ENCODE measurements at regions not wholly inside any gene's neighbourhood (a gene's known extent, or its start where the extent isn't known, plus 50 kb on each side); places are given as distances from the start of the nearest gene placed in this dataset.
"Not testable (repeated sequence)": the region's sequence is repeated elsewhere in the genome, so short reads cannot be mapped to it uniquely, and the experiment has no call there.

DNA sequence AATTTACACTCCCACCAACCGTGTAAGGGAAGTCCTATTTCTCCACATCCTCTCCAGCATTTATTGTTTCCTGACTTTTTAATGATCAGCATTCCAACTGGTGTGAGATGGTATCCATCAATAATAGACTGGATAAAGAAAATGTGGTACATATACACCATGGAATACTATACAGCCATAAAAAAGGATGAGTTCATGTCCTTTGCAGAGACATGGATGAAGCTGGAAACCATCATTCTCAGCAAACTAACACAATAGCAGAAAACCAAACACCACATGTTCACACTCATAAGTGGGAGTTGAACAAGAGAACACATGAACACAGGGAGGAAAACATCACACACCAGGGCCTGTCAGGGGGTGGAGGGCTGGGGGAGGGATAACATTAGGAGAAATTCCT is 1290.6 kb upstream of the EYS start:
- DNase-seq = not testable (repeated sequence)

DNA sequence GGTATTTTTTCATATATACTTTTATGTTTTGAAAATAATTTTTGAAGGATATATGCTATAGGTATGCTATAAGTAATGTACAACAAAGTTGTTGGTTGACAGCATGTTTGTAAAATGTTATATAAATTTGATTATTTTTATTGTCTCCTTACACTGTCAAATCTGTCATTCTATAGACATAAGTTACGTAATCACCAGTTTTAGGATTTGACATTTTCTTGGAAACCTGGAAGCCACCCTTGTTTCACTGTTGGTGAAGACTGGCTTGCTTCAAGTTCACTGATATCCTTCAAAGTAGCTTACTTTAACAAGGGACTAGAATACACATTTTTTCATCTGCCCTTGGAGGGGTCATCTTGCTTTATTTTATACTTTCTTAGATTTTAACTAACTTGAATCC is 1288.6 kb upstream of the EYS start:
- DNase-seq = no peak

DNA sequence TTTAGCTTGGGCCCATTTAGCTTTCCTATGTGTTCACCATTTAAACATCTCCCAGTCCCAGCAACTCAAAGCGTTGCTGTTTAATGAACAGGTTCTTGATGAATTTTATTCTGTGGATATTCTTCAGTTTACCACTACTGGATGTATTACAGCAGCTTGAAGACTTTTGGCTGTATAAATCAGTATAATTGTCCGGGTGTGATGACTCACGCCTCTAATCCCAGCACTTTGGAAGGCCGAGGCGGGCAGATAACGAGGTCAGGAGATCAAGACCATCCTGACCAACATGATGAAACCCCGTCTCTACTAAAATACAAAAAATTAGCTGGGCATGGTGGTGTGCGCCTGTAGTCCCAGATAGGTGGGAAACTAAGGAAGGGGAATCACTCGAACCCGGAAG is 1286.7 kb upstream of the EYS start:
- not testable (repeated sequence) for DNase-seq

DNA sequence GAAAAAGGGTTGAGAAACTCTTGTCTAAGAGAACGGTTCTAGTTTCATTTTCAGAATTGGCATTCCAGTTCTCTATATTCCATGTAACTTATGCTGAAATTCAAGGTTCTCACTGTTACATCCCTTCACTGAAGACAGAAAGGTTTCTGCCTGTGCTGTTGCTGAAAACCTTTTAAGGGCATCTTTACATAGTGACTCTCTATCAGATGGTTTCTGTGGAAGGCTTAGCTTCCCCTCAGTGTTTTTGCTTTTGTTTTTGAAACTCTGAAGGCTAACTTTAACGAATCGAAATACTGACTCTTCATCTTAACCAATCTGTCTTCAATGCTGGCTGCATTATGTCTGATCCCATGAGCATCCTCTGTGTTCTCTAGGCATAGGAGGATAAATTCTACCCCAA is 1286.2 kb upstream of the EYS start:
- DNase-seq = no peak

DNA sequence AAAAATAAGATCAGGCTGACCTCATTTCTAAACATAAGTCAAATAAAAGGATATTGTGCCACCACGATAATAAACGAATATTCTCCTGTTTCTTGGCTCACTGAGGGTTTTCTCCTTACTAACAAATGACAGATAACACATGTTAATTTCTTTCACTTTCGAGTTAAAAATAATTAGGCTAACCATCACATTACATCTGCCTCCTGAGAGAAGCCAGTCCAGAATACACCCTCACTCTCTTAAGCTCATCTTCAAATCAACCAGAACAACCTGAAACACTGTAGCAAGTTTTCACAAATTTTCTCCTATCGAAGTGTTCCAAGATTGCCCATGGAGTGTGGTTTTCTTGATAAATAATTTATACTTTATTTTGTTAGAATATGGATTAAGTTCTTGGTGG is 1285.6 kb upstream of the EYS start:
- DNase-seq = no peak

DNA sequence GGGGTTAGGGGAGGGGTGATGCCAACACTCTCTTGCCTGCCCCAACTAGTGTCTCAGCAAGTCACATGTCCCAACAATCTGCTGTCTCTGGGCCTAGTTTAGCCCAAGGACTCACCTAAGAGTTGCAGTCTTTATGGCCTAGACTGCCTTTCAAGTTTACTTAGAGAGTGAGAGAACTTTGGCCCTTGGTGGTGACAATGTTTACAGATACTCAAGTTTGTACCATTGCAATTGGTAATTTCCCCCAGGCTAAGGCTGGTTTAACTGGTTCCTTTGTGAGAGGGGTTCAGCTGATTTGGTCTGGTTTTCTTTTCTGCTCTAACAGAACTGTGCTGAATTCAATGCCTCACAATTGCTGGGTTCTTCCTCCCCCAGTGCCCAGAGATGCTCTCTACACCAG is 1279.9 kb upstream of the EYS start:
- no peak for DNase-seq

DNA sequence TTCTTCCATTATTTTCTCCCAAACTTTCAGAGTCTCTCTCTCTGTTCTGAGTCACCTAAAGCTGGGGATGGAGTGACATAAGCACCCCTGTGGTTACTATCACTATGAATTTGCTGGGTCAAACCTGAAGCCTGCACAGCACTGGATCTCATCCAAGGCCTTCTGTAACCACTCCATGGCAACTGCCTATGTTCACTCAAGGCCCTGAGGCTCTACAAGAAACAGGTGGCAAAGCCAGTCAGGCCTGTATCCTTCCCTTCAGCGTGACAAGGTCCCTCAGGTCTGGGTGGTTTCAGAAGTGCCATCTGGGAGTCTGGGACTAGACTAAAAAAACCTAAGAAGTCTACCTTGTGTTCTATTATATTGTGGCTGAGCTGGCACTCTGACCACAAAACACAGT is 1278.8 kb upstream of the EYS start:
- no peak for DNase-seq

DNA sequence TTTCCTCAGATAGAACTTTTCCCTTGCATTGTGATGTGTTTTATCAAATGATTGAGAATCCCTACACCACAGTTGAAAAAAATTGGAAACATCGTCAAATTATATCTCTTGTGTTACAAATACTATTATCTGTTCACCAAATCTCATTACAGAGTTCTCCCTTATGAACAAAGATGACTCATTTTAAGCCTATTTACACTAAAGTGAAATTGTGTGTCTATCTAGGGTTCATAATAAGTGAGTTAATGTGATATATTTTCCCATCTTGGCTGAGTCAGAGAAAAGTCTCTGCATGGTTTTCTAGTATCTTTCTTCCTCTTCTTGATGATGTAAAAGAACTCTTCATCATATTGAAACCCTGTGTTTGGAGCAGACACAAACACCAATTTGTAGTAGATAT is 1263.3 kb upstream of the EYS start:
- DNase-seq = no peak

DNA sequence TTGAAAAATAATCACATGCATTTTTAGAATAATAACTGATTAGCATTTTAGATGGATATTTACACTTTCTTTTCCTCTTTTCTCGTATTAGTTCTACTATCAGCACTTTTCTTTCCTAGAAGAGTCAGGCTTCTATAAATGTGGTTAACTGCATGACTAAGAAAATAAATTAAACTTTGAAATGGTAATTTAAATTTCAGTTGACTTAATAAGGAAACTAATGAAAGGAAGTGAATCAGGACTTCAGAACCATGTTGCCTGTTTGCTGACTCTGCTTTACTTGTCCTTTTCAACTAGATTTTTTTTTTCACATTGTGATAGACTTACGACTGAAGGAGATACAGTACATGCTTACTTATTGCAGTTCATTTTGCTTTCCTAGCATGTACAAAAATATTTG is 1258.2 kb upstream of the EYS start:
- no peak for DNase-seq

DNA sequence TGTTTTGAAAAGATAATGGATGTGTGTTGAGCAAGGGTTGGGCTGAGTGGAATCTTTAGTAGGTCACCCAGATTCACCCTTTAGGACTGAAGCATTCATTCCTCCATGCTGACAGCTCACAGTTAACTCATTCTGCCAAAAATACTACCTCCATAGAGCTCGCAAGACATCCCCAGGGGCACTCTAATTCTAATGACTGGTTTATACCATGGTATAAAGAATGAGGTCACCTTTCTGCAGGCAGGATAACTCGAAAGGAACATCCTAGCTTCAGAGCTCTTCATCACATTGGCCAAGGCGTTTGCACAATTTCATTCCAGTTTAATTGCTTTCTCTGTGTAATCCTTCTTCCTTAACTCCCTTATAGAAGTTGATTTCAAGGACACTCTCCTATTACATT is 1257.2 kb upstream of the EYS start:
- DNase-seq = no peak

DNA sequence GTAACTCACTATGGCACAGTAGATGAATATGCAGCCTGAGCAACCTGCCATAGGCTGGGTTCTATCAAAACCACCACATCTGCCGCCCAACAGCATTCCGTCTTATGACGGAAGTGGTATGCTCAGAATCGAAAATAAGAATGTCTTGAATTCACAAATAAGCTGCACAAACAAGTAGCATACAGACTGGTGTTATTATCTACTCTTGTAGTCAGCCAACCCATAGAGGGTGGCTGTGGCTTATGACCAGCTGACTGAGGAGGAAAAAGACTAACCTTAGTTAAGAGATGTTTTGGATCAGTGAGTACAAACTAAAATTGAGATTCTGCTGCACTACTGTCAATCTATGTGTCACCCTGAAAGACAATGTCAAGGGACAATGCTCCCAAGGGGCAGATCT is 1255.1 kb upstream of the EYS start:
- no peak for DNase-seq

DNA sequence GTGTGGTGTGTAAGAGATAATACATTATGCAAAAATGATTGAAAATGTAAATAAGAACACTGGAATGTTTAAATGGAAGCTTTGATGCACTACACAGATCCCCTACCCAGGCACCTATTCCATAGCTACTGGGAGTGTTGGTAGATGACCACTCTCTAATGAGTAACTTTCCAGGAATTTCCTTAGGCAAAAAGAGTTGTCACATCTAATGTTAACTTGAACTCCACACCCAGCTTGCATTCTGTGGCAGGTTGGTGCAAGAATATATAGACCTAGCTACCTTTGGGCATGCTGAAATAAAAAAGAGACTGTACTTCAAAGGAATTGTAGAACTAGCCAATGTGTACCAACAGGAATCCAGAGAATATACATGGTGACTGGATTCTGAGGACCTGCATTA is 1254.2 kb upstream of the EYS start:
- no peak for DNase-seq

DNA sequence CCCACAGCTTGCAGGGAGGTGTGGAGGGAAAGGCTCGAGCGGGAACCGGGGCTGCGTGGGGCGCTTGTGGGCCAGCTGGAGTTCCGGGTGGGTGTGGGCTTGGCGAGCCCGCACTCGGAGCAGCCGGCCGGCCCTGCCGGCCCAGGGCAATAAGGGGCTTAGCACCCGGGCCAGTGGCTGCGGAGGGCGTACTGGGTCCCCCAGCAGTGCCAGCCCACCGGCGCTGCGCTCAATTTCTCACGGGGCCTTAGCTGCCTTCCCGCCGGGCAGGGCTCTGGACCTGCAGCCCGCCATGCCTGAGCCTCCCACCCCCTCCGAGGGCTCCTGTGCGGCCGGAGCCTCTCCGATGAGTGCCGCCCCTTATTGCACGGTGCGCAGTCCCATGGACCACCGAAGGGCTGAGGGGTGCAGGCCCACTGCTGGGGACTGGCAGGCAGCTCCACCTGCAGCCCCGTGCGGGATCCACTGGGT is 1242.2 kb upstream of the EYS start:
- DNase-seq = no peak

DNA sequence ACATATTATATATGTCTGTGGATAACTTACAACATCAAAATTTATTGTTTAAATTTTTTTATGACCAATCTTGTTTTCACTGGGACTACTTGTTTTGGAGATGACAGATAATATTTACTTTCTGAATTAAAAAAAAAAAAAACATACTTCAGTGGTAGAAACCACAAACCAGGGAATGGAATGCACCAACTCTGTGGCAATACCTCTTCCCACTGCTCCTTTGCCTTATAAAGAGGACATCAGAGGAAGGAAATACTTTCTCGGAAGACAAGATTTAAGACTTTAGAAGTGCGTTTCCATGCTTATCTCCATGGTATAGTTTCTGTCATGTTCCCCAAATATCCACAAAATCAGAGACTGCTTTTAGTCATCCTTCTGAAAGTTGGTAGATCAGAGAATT is 1241.1 kb upstream of the EYS start:
- no peak for DNase-seq

DNA sequence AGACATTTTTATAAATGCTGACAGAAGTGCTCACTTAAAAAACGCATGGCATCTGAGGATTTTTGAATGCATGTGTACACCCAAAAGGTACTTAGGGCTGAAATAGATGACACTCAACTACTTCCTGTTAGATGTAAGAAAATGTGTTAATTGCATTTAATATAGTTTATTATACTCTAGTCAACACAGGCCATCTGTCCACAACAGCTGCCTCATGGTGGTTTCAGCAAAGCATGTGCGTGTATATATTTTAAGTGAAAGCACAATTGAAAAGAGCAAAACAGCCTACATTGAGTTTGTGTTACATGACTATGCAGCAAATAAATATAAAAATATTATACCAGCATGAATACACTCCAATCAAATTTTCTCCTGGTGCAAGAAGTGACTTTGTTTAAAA is 1233.0 kb upstream of the EYS start:
- DNase-seq = no peak

DNA sequence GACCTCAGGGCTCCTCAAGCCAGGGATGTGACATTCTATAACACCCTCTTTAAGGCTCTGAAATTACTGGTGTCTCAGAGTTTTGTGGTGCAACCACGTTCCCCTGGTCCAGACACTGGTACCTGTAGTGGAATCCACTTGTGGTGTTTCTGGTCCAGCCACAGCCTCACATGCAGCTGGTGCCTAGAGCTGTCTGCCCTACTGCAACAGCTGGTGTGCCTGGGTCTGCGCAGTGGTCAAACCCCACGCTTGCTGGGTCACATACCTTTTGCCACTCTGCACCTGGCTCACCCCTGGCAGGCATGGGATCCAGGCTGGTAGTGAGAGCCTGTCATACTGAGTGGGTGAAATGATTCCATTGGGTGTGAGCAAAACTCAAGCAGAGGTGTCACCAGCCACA is 1230.2 kb upstream of the EYS start:
- DNase-seq = no peak

DNA sequence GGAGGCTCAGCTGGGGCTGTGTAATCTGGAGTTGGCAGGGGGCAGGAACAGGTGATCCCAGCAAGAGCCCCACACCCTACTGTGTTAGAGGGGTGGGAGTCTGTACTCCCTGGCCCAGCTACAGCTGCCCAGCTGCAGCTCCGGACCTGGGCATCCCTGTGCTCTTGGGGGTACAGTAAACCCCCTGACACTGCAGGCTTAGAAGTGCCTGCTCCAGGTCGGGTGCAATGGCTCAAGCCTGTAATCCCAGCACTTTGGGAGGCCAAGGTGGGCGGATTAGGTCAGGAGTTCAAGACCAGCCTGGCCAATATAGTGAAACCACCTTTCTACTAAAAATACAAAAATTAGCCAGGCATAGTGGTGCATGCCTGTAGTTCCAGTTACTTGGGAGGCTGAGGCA is 1228.6 kb upstream of the EYS start:
- DNase-seq = no peak

DNA sequence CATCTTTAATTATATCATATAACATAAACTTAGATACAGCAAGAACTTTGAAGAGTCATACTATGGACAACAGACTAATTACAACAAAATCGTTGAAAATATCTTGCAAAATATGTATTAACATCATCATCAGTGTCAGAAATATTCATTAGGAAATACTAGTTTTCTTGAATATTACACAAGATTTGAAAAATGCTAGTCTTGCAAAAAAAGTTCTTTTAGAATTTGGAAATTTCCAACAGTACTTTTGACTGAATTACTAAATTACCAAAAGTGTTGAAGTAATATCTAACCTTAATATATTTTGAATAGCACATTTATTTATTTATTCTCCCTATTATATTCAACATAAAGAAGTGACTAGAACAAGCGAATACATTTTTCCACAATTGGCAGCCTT is 1224.8 kb upstream of the EYS start:
- DNase-seq = no peak

DNA sequence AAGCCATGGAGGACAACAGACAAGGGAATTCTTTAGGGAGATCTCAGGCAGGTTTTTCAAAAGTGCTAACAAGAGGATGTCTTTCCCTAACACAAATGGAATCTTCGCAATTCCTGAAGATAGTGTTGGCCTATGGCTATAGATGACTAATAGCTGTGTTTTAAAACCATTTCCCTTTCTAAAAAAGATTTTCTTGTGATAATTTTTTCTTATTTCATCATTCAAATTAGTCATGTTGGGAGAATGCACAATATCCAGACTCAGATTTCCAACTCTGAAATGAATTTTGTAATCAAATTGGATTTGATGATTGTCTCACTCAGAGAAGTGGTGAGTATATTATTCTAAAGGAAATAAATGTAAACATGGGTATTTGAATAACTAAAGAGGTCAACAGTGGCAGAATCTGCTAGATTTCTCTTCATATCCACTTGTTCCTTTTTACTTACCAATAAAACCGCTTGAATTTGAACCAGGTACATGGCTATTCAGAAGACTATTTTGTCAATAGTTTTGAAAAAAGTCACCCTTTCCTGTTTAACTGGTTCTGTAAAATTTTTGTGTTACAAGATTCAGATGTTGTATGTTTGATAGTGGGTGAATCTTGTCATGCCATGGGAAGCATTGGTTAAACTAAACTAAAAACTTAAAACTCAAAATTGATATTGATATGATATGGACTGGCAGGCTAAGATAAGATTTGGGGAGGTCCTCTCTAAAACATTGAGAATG is 1223.7 kb upstream of the EYS start:
- DNase-seq = no peak

DNA sequence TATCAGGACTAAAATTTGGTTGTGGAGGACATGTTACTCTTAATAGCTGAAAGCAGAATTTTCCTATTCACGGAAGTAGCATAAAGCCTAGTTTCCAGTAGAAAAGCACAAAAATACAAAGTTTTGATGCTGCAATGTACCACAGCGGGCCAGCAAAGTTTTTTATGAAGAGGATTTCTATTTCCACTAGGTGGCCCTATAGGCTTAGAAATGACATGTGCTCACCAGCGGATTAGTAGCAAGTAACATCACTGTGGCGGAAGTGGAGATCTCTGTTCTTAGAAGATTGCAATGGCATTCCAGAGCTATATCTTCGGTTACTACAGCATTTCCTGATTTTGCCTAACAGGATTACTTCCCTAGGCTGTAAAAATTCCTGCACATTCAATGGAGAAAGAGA is 1219.0 kb upstream of the EYS start:
- no peak for DNase-seq

DNA sequence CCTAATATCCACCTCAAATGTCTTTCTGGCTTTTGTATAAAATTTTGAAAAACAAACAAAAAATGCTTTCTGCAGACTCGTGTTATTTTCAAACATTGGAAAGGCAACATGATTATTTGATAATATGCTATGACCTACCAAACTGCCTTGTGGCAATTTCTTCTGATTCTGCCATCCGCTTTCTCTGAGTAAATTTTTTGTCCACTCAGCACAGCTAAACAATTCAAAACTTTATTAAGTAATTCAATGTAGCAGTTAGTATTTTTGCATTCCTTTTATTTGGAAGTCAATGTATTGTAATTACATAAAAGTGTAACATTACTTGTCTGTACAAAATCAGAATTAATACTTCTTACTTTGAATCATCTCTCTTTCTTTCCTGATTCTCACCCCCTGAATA is 1206.6 kb upstream of the EYS start:
- no peak for DNase-seq

DNA sequence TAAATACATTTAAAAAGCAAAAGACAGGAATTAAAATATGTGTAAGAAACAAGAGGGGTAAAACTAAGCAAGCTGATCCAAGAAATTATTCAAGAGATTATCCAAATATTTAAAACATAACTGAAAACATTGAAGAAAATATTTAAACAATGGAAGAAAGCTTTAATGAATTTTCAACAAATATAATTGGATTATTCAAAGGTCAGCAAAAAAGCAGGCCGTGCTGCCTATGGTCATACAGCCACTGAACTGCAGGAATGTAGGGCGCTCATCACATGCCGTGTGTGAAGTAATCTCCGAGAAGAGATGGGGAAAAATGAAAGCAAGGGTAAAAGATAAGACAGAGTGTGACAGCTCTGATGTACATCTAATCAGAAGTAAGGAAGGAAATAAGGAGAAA is 1195.4 kb upstream of the EYS start:
- no peak for DNase-seq

DNA sequence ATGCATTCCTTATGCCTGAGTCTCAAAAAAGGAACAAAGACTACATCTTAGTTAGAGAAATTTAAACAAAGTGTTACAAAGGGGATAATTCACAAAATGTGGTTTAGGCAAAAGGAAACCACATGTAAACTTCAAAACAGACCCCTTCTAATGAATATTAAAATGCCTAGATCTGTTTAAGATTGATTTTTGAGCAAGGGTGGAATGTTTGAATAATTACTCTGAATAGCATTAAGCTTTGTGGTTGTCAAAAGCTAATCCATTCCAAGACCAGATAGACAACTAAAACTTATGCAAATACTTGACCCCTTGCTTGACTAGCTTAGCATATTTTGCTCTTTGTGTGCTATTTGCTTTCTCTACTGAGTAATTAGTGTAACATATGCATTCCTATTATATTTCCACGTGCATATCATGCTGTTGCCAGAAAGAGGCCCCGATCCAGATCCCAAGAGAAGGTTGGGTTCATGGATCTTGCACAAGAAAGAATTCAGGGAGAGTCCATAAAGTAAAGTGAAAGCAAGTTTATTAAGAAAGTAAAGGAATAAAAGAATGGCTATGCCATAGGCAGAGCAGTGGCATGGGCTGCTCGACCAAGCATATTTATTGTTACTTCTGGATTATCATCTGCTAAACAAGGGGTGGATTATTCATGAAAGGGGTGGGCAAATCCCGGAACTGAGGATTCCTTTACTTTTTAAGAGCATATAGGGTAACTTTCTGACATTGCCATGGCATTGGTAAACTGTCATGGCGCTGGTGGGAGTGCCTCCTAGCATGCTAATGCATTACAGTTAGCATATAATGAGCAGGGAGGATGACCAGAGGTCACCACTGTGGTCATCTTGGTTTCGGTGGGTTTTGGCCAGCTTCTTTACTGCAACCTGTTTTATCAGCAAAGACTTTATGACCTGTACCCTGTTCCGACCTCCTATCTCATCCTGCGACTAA is 1193.4 kb upstream of the EYS start:
- no peak for DNase-seq

DNA sequence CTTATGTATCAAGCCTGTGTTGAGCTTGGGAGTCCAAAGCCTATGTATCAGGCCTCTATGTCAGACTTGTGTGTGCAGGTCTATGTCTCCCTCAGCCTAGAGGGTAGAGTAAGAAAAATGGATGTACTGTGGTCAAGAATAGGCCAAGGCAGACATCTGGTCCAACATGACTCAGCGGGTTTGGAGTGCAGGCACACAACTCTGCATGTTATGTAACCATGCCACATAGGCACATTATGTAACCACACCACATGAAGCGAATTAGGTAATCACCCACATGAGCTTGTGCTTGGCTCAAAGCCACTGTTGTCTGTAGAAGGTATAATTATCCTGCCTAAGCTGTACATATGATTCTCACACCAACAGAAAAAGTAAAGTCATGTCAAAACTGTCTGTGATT is 1190.5 kb upstream of the EYS start:
- no peak for DNase-seq

Data from retina (tissue), 1 donor.